Neutrophil (primary cell): ENCODE measurements at regions not wholly inside any gene's neighbourhood (a gene's known extent, or its start where the extent isn't known, plus 50 kb on each side); places are given as distances from the start of the nearest gene placed in this dataset.

Experiments
- H3K27ac ChIP-seq: fragments of 200-600 bp; sonication (generic); 2 replicates; pipeline ENCODE4 v1.5.1; 2016; ENCODE audit warnings: mild to moderate bottlenecking, moderate library complexity
- H3K27me3 ChIP-seq: fragments of 200-600 bp; sonication (generic); 2 replicates; pipeline ENCODE4 v1.6.0; 2016; ENCODE audit warnings: mild to moderate bottlenecking
- H3K36me3 ChIP-seq: fragments of 200-600 bp; sonication (generic); 2 replicates; pipeline ENCODE4 v1.5.1; 2017
- H3K4me1 ChIP-seq, 2 experiments: fragments of 200-600 bp in 1 of 2; sonication (generic) in 1 of 2; 1 replicate in 1 of 2; 2 replicates in 1 of 2; pipeline versions ENCODE4 v1.5.1 to v1.6.1; 2013 to 2016; ENCODE audit warnings: low read depth in 1 of 2, low read length in 1 of 2, mild to moderate bottlenecking in 1 of 2, moderate library complexity in 1 of 2; ENCODE audit not compliant: control insufficient read depth in 1 of 2, insufficient read depth in 1 of 2
- H3K4me3 ChIP-seq, 2 experiments: fragments of 200-600 bp in 1 of 2; sonication (generic) in 1 of 2; 1 replicate in 1 of 2; 2 replicates in 1 of 2; pipeline ENCODE4 v1.5.1; 2013 to 2016; ENCODE audit warnings: low read depth in 1 of 2, low read length in 1 of 2, mild to moderate bottlenecking in 1 of 2, moderate library complexity in 1 of 2
- H3K9me3 ChIP-seq: fragments of 200-600 bp; sonication (generic); 2 replicates; pipeline ENCODE4 v1.5.1; 2016
- TF ChIP-seq, protein P1 (sequence below): fragments of 200-600 bp; sonication (generic); IDR thresholded peaks from 2 replicates; pipeline ENCODE4 v1.5.1; 2016; ENCODE audit warnings: antibody characterized with exemption

DNA sequence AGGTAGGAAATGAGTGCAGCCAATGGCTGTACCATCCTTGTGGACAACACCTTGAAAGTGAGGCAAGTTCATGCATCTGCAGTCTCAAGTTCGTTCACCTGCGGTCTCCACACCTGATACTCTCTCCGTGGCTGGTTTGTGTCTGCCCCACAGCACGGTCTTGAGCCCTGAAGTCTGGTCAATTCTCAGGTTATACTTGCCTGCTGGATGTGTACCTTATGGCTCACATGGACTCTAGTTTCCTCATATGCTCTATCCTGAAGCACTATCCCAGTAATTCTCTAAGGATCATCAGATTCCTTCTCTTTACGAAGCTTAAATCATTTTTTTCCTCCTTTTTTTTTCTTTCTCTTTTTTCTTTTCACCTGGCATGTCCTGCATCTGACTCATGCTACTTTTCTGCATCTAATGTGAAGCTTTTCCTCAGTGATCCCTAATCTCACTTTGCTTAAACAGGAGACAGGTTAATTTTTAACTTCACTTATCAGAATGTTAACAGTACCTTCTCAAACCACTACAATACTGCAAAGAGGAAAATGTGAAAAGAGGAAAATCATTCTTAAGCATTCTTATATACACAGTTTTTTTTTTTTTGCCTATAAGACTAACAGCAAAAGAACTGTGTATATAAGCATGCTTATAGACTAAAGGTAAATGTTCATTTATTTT lies 511.2 kb downstream of the SOX11 start:
- no peak overlapping the region for H3K4me3 ChIP-seq
- H3K36me3 ChIP-seq: no peaks in the 10 kb centered on the region
- H3K4me1 ChIP-seq: no peaks in the 10 kb centered on the region
- H3K27me3 ChIP-seq: no peaks in the 10 kb centered on the region
- no peaks in the 10 kb centered on the region for H3K9me3 ChIP-seq
- no peak overlapping the region for H3K27ac ChIP-seq
- TF ChIP-seq, protein P1, sequence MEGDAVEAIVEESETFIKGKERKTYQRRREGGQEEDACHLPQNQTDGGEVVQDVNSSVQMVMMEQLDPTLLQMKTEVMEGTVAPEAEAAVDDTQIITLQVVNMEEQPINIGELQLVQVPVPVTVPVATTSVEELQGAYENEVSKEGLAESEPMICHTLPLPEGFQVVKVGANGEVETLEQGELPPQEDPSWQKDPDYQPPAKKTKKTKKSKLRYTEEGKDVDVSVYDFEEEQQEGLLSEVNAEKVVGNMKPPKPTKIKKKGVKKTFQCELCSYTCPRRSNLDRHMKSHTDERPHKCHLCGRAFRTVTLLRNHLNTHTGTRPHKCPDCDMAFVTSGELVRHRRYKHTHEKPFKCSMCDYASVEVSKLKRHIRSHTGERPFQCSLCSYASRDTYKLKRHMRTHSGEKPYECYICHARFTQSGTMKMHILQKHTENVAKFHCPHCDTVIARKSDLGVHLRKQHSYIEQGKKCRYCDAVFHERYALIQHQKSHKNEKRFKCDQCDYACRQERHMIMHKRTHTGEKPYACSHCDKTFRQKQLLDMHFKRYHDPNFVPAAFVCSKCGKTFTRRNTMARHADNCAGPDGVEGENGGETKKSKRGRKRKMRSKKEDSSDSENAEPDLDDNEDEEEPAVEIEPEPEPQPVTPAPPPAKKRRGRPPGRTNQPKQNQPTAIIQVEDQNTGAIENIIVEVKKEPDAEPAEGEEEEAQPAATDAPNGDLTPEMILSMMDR: no peak

DNA sequence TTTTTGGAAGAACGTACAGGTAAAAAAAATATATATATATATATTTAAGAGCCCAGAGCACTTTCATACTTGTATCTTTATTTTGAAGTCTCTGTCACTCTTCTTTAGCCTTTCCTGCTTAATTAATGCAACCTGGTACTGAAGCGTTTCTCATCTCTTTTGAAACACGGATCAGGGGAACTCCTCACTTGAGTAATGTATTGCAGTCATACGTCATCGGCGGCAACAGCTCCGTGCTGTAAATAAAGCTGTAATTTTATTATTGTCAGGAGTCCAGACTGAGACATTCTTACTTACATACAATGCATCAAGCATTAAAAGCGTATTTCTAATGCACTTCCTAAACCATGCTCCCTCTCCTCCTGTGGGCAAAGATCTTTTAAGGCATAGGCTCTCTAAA lies 514.7 kb downstream of the SOX11 start:
- no peaks in the 10 kb centered on the region for H3K36me3 ChIP-seq
- H3K27ac ChIP-seq: no peak overlapping the region
- no peaks in the 10 kb centered on the region for H3K9me3 ChIP-seq
- H3K4me3 ChIP-seq: no peak overlapping the region
- TF ChIP-seq, protein P1: no peak
- no peaks in the 10 kb centered on the region for H3K4me1 ChIP-seq
- H3K27me3 ChIP-seq: no peaks in the 10 kb centered on the region

DNA sequence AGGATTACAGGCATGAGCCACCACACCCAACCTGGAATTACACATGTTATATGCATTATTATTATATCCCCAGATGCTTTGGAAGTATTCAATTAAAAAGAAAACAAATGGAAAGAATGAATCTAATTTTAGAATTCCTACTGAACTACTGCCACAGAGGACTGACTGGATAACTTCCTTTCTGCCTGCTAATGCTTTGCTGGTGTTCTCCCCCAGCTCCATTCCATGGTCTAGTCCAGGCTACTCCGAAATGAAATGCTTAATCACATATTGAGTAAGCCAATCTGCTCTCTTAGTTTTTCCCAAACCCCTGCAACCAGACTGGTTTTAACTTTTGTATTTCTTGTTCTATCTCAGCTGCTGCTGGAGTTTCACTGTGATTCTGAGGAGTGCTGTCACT lies 519.1 kb downstream of the SOX11 start:
- H3K27me3 ChIP-seq: no peaks in the 10 kb centered on the region
- H3K9me3 ChIP-seq: no peaks in the 10 kb centered on the region
- H3K4me3 ChIP-seq: no peak overlapping the region
- TF ChIP-seq, protein P1: no peak
- no peaks in the 10 kb centered on the region for H3K36me3 ChIP-seq
- no peak overlapping the region for H3K27ac ChIP-seq
- H3K4me1 ChIP-seq: no peaks in the 10 kb centered on the region

DNA sequence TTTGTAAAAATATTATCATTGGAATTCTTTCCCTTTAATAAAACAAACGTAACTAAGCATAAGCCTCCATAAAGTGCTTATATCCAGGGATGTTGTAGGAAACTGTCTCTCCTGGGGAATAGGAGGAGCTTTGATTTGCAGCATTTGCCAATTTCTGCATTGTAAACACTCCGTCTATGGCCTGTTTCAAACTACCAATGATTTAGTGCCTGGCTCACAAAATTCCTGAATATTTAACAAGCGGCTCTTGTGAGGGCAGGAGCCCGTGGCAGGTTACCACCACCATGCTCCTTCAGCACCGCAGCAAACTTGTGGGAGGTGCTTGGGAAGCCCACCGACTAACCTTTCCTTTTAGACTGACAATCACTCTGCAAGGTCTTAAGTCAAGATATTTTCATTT lies 520.3 kb downstream of the SOX11 start:
- TF ChIP-seq, protein P1: no peak
- H3K4me3 ChIP-seq: no peak overlapping the region
- H3K4me1 ChIP-seq: no peaks in the 10 kb centered on the region
- H3K27ac ChIP-seq: no peak overlapping the region
- H3K27me3 ChIP-seq: no peaks in the 10 kb centered on the region
- no peaks in the 10 kb centered on the region for H3K9me3 ChIP-seq
- no peaks in the 10 kb centered on the region for H3K36me3 ChIP-seq

DNA sequence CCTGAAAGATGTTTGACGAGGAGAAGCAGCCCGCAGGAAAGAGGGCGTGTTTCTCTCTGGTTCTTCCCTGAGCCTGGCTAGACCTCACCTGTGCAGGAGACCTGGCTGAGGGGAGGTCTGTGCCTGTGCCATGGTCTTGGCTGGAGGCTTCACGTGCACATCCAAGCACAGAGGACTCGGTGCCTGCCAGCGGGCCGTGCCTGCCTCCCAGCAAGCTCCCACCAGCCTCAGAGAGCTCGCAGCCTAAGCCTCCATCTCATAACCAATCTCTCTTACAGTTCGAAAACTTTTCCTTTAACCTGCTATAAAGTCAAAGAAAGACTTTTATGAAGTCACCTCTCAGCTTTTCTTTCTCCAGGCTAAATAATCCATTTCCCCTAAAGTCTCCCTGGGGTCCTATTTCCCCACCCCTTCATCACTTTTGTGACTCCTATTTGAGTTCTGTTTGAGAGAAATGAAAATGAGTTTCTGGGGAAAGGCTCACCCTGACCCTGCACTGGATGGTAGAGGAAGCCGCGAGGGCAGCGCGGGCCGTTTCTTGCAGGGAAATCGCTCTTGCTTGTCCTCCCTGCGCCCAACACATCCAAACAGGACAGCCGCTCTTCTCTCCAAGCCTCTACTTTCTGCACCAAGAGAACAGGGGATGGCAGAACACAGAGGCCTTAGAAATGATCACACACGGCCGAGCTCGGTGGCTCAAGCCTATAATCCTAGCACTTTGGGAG lies 521.0 kb downstream of the SOX11 start:
- H3K27ac ChIP-seq: no peak overlapping the region

More for the DNA sequence above, 521.0 kb downstream of the SOX11 start:
- TF ChIP-seq, protein P1: no peak
- Histone ChIP-seq H3K4me3 (no peak overlapping the region), H3K4me1 (no peaks in the 10 kb centered on the region), H3K27me3 (no peaks in the 10 kb centered on the region), H3K36me3 (no peaks in the 10 kb centered on the region), H3K9me3 (no peaks in the 10 kb centered on the region)
